DOHH2 (cell line): ENCODE measurements at regions not wholly inside any gene's neighbourhood (a gene's known extent, or its start where the extent isn't known, plus 50 kb on each side); places are given as distances from the start of the nearest gene placed in this dataset.

Experiments used
- H3F3A ChIP-seq: fragments of 200-600 bp; sonication (generic), shearing (Covaris generic); 2 replicates; pipeline ENCODE4 v1.6.0; 2016; ENCODE audit warnings: antibody characterized with exemption, mild to moderate bottlenecking; ENCODE audit not compliant: control insufficient read depth, insufficient read depth
- H3K27ac ChIP-seq: fragments of 200-600 bp; sonication (generic); 2 replicates; pipeline ENCODE4 v1.5.1; 2014; ENCODE audit warnings: low read depth, mild to moderate bottlenecking, low read length, moderate library complexity
- H3K27me3 ChIP-seq: fragments of 200-600 bp; sonication (generic); 2 replicates; pipeline ENCODE4 v1.6.1; 2014; ENCODE audit warnings: mild to moderate bottlenecking, low read length, mixed read lengths; ENCODE audit not compliant: control insufficient read depth
- H3K36me3 ChIP-seq: fragments of 200-600 bp; sonication (generic); 2 replicates; pipeline ENCODE4 v1.6.1; 2014; ENCODE audit warnings: mild to moderate bottlenecking, low read length, moderate library complexity, mixed read lengths; ENCODE audit not compliant: control insufficient read depth
- H3K4me1 ChIP-seq: fragments of 200-600 bp; sonication (generic); 2 replicates; pipeline ENCODE4 v1.6.1; 2014; ENCODE audit warnings: mild to moderate bottlenecking, low read length, mixed read lengths; ENCODE audit not compliant: control insufficient read depth
- H3K4me2 ChIP-seq: fragments of 200-600 bp; sonication (generic); 2 replicates; pipeline ENCODE4 v1.6.0; 2014; ENCODE audit warnings: mild to moderate bottlenecking, low read length, moderate library complexity
- H3K4me3 ChIP-seq: fragments of 200-600 bp; sonication (generic); 2 replicates; pipeline ENCODE4 v1.5.1; 2014; ENCODE audit warnings: mild to moderate bottlenecking, low read length, mixed read lengths
- H3K79me2 ChIP-seq: fragments of 200-600 bp; sonication (generic); 2 replicates; pipeline ENCODE4 v1.6.1; 2014; ENCODE audit warnings: mild to moderate bottlenecking, low read length, mixed read lengths; ENCODE audit not compliant: control insufficient read depth
- H3K9me2 ChIP-seq: fragments of 200-600 bp; sonication (generic); replicated peaks from 2 replicates; pipeline ENCODE4 v1.6.1; 2014; ENCODE audit warnings: mild to moderate bottlenecking, low read length, mixed read lengths; ENCODE audit not compliant: control insufficient read depth
- H3K9me3 ChIP-seq: fragments of 200-600 bp; sonication (generic); 2 replicates; pipeline ENCODE4 v1.6.1; 2014; ENCODE audit warnings: antibody characterized with exemption, low read length, mixed read lengths; ENCODE audit not compliant: control insufficient read depth, insufficient read depth
- H4K20me1 ChIP-seq: fragments of 200-600 bp; sonication (generic); 2 replicates; pipeline ENCODE4 v1.6.0; 2014; ENCODE audit warnings: low read depth, mild to moderate bottlenecking, antibody characterized with exemption, low read length, moderate library complexity; ENCODE audit not compliant: control insufficient read depth, insufficient read depth
- EZH2phosphoT487 ChIP-seq: fragments of 200-600 bp; sonication (generic); IDR thresholded peaks from 2 replicates; pipeline ENCODE4 v1.6.1; 2017; ENCODE audit warnings: borderline replicate concordance, mild to moderate bottlenecking, antibody characterized with exemption, low read length, moderate library complexity, mixed read lengths
- TF ChIP-seq, protein P1 (sequence below): fragments of 200-600 bp; sonication (generic); IDR thresholded peaks from one replicate; pipeline ENCODE4 v1.5.1; 2014; ENCODE audit warnings: antibody characterized with exemption, mild to moderate bottlenecking, low read depth, low read length; ENCODE audit not compliant: poor library complexity, severe bottlenecking

GRCh38 chr2:228378696-228379425 lies 197.4 kb upstream of the SPHKAP start:
- no peaks in the 10 kb centered on the region for H3K27me3 ChIP-seq
- no peaks in the 10 kb centered on the region for H3K9me2 ChIP-seq
- H3K4me3 ChIP-seq = no peak overlapping the region
- no peaks in the 10 kb centered on the region for H3K9me3 ChIP-seq
- H3K36me3 ChIP-seq = no peaks in the 10 kb centered on the region
- TF ChIP-seq EZH2phosphoT487 = no peak
- TF ChIP-seq, protein P1, sequence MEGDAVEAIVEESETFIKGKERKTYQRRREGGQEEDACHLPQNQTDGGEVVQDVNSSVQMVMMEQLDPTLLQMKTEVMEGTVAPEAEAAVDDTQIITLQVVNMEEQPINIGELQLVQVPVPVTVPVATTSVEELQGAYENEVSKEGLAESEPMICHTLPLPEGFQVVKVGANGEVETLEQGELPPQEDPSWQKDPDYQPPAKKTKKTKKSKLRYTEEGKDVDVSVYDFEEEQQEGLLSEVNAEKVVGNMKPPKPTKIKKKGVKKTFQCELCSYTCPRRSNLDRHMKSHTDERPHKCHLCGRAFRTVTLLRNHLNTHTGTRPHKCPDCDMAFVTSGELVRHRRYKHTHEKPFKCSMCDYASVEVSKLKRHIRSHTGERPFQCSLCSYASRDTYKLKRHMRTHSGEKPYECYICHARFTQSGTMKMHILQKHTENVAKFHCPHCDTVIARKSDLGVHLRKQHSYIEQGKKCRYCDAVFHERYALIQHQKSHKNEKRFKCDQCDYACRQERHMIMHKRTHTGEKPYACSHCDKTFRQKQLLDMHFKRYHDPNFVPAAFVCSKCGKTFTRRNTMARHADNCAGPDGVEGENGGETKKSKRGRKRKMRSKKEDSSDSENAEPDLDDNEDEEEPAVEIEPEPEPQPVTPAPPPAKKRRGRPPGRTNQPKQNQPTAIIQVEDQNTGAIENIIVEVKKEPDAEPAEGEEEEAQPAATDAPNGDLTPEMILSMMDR = no peak
- H3F3A ChIP-seq = no peaks in the 10 kb centered on the region
- no peaks in the 10 kb centered on the region for H3K79me2 ChIP-seq
- no peaks in the 10 kb centered on the region for H4K20me1 ChIP-seq
- H3K27ac ChIP-seq = no peak overlapping the region
- no peak overlapping the region for H3K4me2 ChIP-seq
- no peaks in the 10 kb centered on the region for H3K4me1 ChIP-seq

DNA sequence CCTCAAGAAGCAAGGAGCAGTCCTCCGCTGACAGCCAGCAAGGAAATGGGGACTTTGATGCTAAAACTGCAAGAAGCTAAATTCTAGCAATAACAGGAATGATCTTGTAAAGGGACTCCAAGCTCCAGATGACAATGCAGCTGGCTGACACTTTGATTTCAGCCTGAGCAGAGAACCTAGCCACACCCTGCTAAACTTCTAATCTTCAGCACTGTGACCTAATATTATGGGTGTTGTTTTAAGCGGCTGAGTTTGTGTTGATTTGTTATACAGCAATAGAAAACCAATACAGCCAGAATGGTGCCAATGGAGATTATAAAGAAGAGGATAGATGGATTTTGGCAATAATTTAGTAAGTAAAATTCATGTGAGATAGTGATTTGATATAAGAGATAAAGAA lies 196.7 kb upstream of the SPHKAP start:
- Histone ChIP-seq H3K4me1 (no peaks in the 10 kb centered on the region), H3K27me3 (no peaks in the 10 kb centered on the region), H3K9me3 (no peaks in the 10 kb centered on the region), H3K27ac (no peak overlapping the region), H4K20me1 (no peaks in the 10 kb centered on the region), H3K9me2 (no peaks in the 10 kb centered on the region), H3K4me3 (no peak overlapping the region), H3K4me2 (no peak overlapping the region), H3F3A (no peaks in the 10 kb centered on the region), H3K36me3 (no peaks in the 10 kb centered on the region), H3K79me2 (no peaks in the 10 kb centered on the region)
- no peak for TF ChIP-seq EZH2phosphoT487
- TF ChIP-seq, protein P1 = no peak

DNA sequence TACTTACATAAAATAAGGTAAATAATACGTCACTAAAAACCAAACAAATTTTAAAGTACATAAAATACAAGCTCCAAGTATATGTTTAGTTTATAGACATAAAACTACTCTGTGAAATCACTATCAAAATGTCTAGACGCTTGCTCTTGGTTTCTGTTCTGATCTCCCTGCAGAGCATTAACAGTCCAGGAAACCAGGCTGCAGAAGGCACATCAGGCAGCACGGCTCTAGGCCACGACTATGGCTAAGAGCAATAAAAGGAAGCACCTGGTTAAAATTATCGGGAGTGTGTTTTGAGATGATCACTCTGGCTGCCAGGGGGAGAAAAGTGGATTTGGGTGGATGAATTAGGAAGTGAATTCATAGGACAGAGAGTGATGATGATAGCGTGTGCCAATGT lies 196.0 kb upstream of the SPHKAP start:
- Histone ChIP-seq H4K20me1 (no peaks in the 10 kb centered on the region), H3K4me1 (no peaks in the 10 kb centered on the region), H3K9me2 (no peaks in the 10 kb centered on the region), H3K4me3 (no peak overlapping the region), H3F3A (no peaks in the 10 kb centered on the region), H3K4me2 (no peak overlapping the region), H3K36me3 (no peaks in the 10 kb centered on the region), H3K79me2 (no peaks in the 10 kb centered on the region), H3K27ac (no peak overlapping the region), H3K9me3 (no peaks in the 10 kb centered on the region), H3K27me3 (no peaks in the 10 kb centered on the region)
- TF ChIP-seq, protein P1 = no peak
- TF ChIP-seq EZH2phosphoT487 = no peak
